ENCODE measurements at regions not wholly inside any gene's neighbourhood (a gene's known extent, or its start where the extent isn't known, plus 50 kb on each side); places are given as distances from the start of the nearest gene placed in this dataset. TPM values are rescaled to one million over a fixed set of nuclear protein-coding genes. Genes with fewer than 3 reads are reported as not detected.

DNA sequence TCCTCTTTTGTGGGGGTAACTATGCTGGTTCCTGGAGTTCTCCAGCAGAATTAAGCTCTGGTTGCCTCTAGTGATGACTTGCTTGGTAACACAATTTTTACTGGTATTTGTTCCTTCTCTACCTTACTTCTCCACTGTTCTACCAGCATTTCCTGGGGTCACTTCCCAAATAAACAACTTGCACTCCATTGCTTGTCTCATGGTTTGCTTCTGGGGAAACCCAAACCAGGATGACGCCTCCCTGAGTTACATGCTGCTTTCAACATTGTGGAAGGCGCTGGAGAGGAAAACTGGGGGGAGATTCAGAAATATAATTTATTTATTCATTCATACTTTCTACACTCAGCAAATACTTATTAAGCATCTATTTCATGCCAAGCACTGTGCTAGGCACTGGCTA is 55.3 kb upstream of the AK4 start:
- H3K79me2 ChIP-seq (ENCODE audit: low read length), result no peaks in the 10 kb centered on the region
- H3K4me3 ChIP-seq (ENCODE audit: low read length), result no peak overlapping the region
- intact Hi-C loops (cut with micrococcal nuclease), result no loop called here
- H3K4me2 ChIP-seq (ENCODE audit: low read length), result no peak overlapping the region
- H3F3A ChIP-seq (ENCODE audit: low read length, unreplicated experiment), result no peaks in the 10 kb centered on the region
- H2AFZ ChIP-seq (ENCODE audit: low read length), result no peak overlapping the region
- H3K27me3 ChIP-seq (ENCODE audit: low read length), result no peaks in the 10 kb centered on the region
- ATAC-seq (no peak), DNase-seq (no peak)
- TF ChIP-seq EZH2 (IDR thresholded peaks at IDR 0.05; ENCODE audit: low read length, unreplicated experiment) (no peak), EZH2phosphoT487 (IDR thresholded peaks at IDR 0.05; ENCODE audit: borderline replicate concordance, low read length) (no peak)
- TF ChIP-seq, protein P1, sequence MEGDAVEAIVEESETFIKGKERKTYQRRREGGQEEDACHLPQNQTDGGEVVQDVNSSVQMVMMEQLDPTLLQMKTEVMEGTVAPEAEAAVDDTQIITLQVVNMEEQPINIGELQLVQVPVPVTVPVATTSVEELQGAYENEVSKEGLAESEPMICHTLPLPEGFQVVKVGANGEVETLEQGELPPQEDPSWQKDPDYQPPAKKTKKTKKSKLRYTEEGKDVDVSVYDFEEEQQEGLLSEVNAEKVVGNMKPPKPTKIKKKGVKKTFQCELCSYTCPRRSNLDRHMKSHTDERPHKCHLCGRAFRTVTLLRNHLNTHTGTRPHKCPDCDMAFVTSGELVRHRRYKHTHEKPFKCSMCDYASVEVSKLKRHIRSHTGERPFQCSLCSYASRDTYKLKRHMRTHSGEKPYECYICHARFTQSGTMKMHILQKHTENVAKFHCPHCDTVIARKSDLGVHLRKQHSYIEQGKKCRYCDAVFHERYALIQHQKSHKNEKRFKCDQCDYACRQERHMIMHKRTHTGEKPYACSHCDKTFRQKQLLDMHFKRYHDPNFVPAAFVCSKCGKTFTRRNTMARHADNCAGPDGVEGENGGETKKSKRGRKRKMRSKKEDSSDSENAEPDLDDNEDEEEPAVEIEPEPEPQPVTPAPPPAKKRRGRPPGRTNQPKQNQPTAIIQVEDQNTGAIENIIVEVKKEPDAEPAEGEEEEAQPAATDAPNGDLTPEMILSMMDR (conservative IDR thresholded peaks at IDR 0.05; ENCODE audit: low read depth, low read length), result no peak
- H3K9ac ChIP-seq (ENCODE audit: low read length), result no peak overlapping the region
- BruUV-seq (replicated peaks), result no TSS peak
- H3K27ac ChIP-seq (ENCODE audit: low read length), result no peak overlapping the region
- H3K4me1 ChIP-seq (ENCODE audit: insufficient read depth, low read length), result no peaks in the 10 kb centered on the region
- POLR2A ChIA-PET (ENCODE audit: unreplicated experiment), result no interaction called here
- no peaks in the 10 kb centered on the region for H3K9me3 ChIP-seq (ENCODE audit: low read length)
- no peaks in the 10 kb centered on the region for H4K20me1 ChIP-seq (ENCODE audit: low read length)
- no peaks in the 10 kb centered on the region for H3K36me3 ChIP-seq (ENCODE audit: low read depth, low read length)
- H3K9me2 ChIP-seq (replicated peaks; ENCODE audit: low read length), result no peaks in the 10 kb centered on the region
- CTCF ChIA-PET, result no interaction called here

DNA sequence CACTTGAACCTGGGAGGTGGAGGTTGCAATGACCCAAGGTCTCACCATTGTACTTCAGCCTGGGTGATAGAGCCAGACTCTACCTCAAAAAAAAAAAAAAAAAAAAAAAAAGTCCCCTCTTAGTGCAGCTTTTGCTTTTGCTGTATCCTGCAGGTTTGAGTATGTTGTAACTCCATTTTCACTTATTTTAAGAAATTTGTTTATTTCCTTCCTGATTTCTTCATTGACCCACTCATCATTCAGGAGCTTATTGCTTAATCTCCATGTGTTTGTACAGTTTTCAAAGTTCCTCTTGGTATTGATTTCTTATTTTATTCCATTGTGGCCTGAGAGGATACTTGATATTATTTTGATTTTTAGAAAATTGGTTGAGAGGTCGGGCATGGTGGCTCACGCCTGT is 50.9 kb upstream of the AK4 start:
- H3K27me3 ChIP-seq (ENCODE audit: low read length), result no peaks in the 10 kb centered on the region

More for the DNA sequence above, 50.9 kb upstream of the AK4 start:
- Histone ChIP-seq H3K79me2 (ENCODE audit: low read length) (no peaks in the 10 kb centered on the region), H3K4me1 (ENCODE audit: insufficient read depth, low read length) (no peaks in the 10 kb centered on the region), H3K27ac (ENCODE audit: low read length) (no peak overlapping the region), H2AFZ (ENCODE audit: low read length) (no peak overlapping the region), H3K36me3 (ENCODE audit: low read depth, low read length) (no peaks in the 10 kb centered on the region), H3K9me3 (ENCODE audit: low read length) (no peaks in the 10 kb centered on the region), H3K9me2 (replicated peaks; ENCODE audit: low read length) (no peaks in the 10 kb centered on the region), H3K4me2 (ENCODE audit: low read length) (no peak overlapping the region), H3K9ac (ENCODE audit: low read length) (no peak overlapping the region), H4K20me1 (ENCODE audit: low read length) (no peaks in the 10 kb centered on the region), H3F3A (ENCODE audit: low read length, unreplicated experiment) (no peaks in the 10 kb centered on the region), H3K4me3 (ENCODE audit: low read length) (no peak overlapping the region)
- ChIA-PET POLR2A (ENCODE audit: unreplicated experiment) (no interaction called here), CTCF (no interaction called here)
- DNase-seq, result no peak
- intact Hi-C loops (cut with micrococcal nuclease), result no loop called here
- no TSS peak for BruUV-seq (replicated peaks)
- no peak for ATAC-seq
- TF ChIP-seq EZH2 (IDR thresholded peaks at IDR 0.05; ENCODE audit: low read length, unreplicated experiment) (no peak), EZH2phosphoT487 (IDR thresholded peaks at IDR 0.05; ENCODE audit: borderline replicate concordance, low read length) (no peak)
- TF ChIP-seq, protein P1 (conservative IDR thresholded peaks at IDR 0.05; ENCODE audit: low read depth, low read length), result no peak

Small RNA genes lying in the stretch of these regions (microRNA-seq; reads per million reads assigned to microRNA genes)
- gene MIR101-1 (ENCODE audit: unreplicated experiment) (0.75 reads per million), gene MIR3671 (ENCODE audit: unreplicated experiment) (not detected)

Measured in PC-3 (cell line).